Right lobe of liver (tissue), 6 donors: ENCODE measurements at regions not wholly inside any gene's neighbourhood (a gene's known extent, or its start where the extent isn't known, plus 50 kb on each side); places are given as distances from the start of the nearest gene placed in this dataset.

Experiments
- ATAC-seq, 4 donors: fragments of 200-7000 bp; cut with Tn5 transposase; one replicate each; pipeline ENCODE4 v1.9.1; 2020; ENCODE audit warnings: mild to moderate bottlenecking in 4 of 4, moderate library complexity in 4 of 4
- DNase-seq, 3 donors: peaks; one replicate each; pipeline ENCODE4 v3.0.0-alpha.2; 2020
- H3K27ac ChIP-seq, 3 donors: fragments of 200-600 bp; one replicate each; pipeline ENCODE4 v1.8.0; 2022
- H3K27me3 ChIP-seq, 2 donors: fragments of 200-600 bp; one replicate each; pipeline ENCODE4 v1.8.0; 2022
- H3K36me3 ChIP-seq, 4 donors: fragments of 200-600 bp; sonication (generic) in 1 of 4; one replicate each; pipeline versions ENCODE4 v1.5.1 to v1.8.0; 2017 to 2022; ENCODE audit warnings: control low read depth in 1 of 4
- H3K4me1 ChIP-seq, 4 donors: fragments of 200-600 bp; sonication (generic) in 1 of 4; one replicate each; pipeline versions ENCODE4 v1.5.1 to v1.8.0; 2017 to 2022; ENCODE audit warnings: control low read depth in 1 of 4
- H3K4me3 ChIP-seq, 3 donors: fragments of 200-600 bp; one replicate each; pipeline ENCODE4 v1.8.0; 2022
- H3K9me3 ChIP-seq, 4 donors: fragments of 200-600 bp; sonication (generic) in 1 of 4; one replicate each; pipeline versions ENCODE4 v1.5.1 to v1.8.0; 2017 to 2022; ENCODE audit warnings: control low read depth in 1 of 4
- CTCF ChIP-seq, 4 donors: fragments of 200-600 bp in 3 of 4; fragments of 450-650 bp in 1 of 4; IDR thresholded peaks; one replicate each; pipeline versions ENCODE4 v1.5.1 to v1.8.0; 2016 to 2022; ENCODE audit warnings: antibody characterized with exemption in 4 of 4, mild to moderate bottlenecking in 2 of 4
- POLR2A ChIP-seq: fragments of 450-650 bp; IDR thresholded peaks from one replicate; pipeline ENCODE4 v1.6.1; 2017; ENCODE audit warnings: antibody characterized with exemption, mild to moderate bottlenecking
- WGBS: methylation state at CpG from one replicate; pipeline ENCODE4 v1.1.6; 2018; ENCODE audit warnings: low coverage, low lambda C conversion rate; ENCODE audit not compliant: insufficient coverage; ENCODE audit errors: missing lambda C conversion rate; 5-methylcytosine and 5-hydroxymethylcytosine counted together
- intact Hi-C, 2 donors: fragments of 100-400 bp; cut with DNase I; formaldehyde crosslinking; loops; one replicate each; pipeline versions ENCODE4 v1.11.2 to v1.14.1; 2022
- small RNA-seq, 2 experiments: library from RNA; depleted of rRNA; stranded (forward); fragments of <200 nt; gene quantifications; one replicate each; pipeline ENCODE3, GENCODE V24; 2016
- donor health status: DM: no; HTN: yes; CAD: no.
- donor health status: DM: no; HTN: no; CAD: no.
- donor health status: DM: no; HTN: no; CAD: no.
- donor health status: DM: no; HTN: yes; CAD: no.
- donor health status: DM: no; HTN: yes; CAD: no.

GRCh38 chrX:127390316-127390715 is 570.8 kb downstream of the PRR32 start:
- Histone ChIP-seq H3K4me1 (no peaks in the 10 kb centered on the region), H3K4me3 (no peak overlapping the region), H3K27ac (no peak overlapping the region), H3K9me3 (no peaks in the 10 kb centered on the region), H3K27me3 (peaks cover 0 to 9% of the 10 kb centered on the region in 2 donors), H3K36me3 (no peaks in the 10 kb centered on the region)
- no peak for DNase-seq
- TF ChIP-seq CTCF (IDR thresholded peaks at IDR 0.05): no peak
- TF ChIP-seq POLR2A: no peak
- intact Hi-C loops: no loop called here
- 35% methylated on average over 4 of the region's 4 CpGs for WGBS
- no peak for ATAC-seq

- Histone ChIP-seq H3K4me3 (no peak overlapping the region), H3K27me3 (peaks cover 0 to 9% of the 10 kb centered on the region in 2 donors), H3K36me3 (no peaks in the 10 kb centered on the region), H3K4me1 (no peaks in the 10 kb centered on the region), H3K9me3 (no peaks in the 10 kb centered on the region), H3K27ac (no peak overlapping the region)
- no peak for DNase-seq
- intact Hi-C loops: no loop called here
- no CpG with 5 or more reads among the region's 1 CpG for WGBS
- no peak for TF ChIP-seq CTCF (IDR thresholded peaks at IDR 0.05)
- TF ChIP-seq POLR2A: no peak
- no peak for ATAC-seq
Measured at GRCh38 chrX:127389900-127390299, 570.4 kb downstream of the PRR32 start.

Small RNA genes in the stretch of these regions (small RNA-seq; reads per million reads assigned to genes)
- gene AL662814.1: 0 reads per million in 2 experiments
